GM21786 (cell line): ENCODE measurements at regions not wholly inside any gene's neighbourhood (a gene's known extent, or its start where the extent isn't known, plus 50 kb on each side); places are given as distances from the start of the nearest gene placed in this dataset.

ENCODE experiments used
- ATAC-seq: cut with Tn5 transposase; IDR thresholded peaks from one replicate; pipeline ENCODE4 v1.9.1; 2021; ENCODE audit not compliant: unreplicated experiment

DNA sequence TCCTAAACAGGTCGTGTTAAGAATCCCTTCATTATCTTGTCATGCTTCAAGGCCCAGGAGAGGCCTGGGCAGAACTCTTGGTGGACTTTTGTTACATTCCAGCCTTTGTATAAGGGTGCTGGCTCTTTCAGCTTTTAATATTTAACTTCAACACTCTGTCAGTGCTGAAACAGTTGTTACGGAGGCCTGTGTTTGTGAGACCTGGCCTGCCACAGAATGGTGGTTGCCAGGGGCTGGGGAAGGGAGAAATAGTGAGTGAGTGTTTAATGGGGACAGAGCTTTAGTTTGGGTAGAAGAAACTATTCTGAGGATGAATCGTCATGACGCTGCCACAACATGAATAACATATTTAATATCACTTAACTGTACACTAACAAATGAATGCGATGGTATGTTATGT, 1027.6 kb upstream of the PRKX start:
- ATAC-seq, result no peak

- no peak for ATAC-seq
Measured at GRCh38 chrX:4735299-4735698, 1021.9 kb upstream of the PRKX start.

GRCh38 chrX:4710618-4711433, 997.4 kb upstream of the PRKX start:
- peak; percentile 64 for ATAC-seq

GRCh38 chrX:4708970-4709760, 995.7 kb upstream of the PRKX start:
- ATAC-seq, result no peak

- ATAC-seq, result no peak
Measured at GRCh38 chrX:4706961-4707360, 993.5 kb upstream of the PRKX start.

- ATAC-seq, result no peak
Measured at GRCh38 chrX:4690521-4690920, 977.1 kb upstream of the PRKX start.

DNA sequence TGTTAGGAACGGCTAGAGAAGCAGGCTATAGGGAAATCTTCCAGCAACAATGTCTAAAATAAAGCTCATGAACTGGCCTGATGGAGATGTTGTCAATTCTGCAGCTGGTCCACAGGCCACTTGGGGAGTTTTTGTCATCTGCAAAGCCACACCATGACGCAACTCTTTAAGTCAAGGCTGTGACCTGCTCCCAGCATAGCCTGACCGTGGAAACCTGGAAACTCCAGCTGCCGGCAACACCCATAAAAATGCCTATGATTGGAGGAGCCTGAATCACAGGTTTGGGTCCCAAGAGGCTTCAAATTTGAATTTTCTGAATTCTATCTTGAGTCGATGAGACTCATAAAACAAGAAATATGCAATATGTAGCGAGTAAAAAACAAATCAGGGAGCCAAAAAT, 969.2 kb upstream of the PRKX start:
- no peak for ATAC-seq

GRCh38 chrX:4675686-4676300, 962.3 kb upstream of the PRKX start:
- no peak for ATAC-seq

DNA sequence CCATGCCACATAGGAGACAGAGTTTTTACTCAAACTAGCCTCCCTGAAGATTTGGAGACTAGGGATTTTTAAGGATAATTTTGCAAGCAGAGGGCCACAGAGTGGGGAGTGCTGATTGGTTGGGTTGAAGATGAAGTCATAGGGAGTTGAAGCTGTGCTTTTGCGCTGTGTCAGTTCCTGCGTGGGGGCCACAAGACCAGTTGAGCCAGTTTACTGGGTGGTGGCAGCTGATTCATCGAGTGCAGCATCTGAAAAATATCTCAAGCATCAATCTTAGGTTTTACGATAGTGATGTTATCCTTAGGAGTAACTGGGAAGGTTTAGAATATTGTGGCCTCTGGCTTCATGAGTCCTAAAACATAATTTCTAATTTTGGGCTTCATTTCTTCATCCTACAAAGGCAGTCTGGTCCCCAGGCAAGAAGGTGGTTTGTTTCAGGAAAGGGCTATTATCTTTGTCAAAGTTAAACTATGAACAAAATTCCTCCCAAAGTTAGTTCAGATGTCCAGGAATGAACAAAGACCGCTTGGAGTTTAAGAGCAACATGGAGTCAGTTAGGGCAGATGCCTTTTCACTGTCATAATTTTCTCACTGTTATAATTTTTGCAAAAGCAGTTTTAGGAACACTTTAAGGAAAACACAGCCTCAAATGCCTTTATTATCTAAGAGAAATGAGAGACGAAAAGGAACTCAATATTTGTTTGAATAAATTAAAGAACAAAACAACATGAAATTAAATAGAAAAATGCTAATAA, 960.8 kb upstream of the PRKX start:
- no peak for ATAC-seq

- no peak for ATAC-seq
Measured at GRCh38 chrX:4671344-4671743, 957.9 kb upstream of the PRKX start.

- no peak for ATAC-seq
Measured at GRCh38 chrX:4670606-4671005, 957.2 kb upstream of the PRKX start.

DNA sequence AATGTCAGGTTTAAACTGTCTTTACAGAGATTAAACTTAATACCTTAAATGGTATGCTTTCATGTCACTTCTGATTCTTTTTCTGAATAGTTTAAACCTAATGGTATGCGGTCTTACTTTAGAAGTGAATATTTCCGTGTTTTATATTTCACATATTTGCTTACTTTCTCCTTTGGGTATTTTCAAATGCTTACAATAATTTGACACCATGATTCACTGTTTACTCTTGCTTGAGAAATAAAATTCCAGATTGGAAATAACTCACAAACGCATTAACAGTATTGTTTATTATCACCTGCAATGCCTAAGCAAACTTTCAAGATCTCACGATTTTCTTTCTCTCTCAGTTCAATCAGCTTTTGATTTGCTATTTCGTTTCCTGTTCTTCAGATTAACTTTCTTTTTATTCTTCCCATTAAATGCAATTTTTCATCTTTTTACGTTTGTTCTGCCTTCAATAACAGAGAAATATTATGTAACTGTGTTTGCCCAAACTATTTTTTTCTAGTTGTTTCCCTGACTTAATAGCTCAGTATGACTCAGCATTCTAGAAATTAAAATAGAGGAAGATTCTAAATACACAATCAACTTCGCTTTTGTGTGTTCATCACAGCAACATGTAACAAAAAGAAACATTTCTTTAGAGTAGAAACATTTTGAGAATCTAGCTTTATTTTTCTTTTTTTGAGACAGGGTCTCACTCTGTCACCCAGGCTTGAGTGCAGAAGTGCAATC, 955.5 kb upstream of the PRKX start:
- no peak for ATAC-seq

- ATAC-seq, result no peak
Measured at GRCh38 chrX:4663085-4663484, 949.6 kb upstream of the PRKX start.

DNA sequence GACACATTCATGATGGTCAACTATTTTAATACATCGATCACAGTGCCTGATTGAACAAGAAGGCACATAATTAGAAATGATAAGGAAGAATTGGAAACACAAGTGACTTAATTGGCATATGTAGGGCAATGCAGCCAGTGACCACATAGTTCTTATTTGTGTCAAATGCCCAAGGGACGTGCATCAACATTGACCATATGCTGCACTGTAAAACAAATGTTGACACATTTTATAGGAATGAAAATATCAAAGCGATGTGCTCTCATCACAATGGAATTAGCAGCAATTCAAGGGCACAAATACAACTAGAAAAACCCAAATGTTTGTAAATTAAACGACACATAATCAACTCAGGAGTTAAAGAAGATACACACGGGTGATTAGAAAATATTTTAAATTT, 948.3 kb upstream of the PRKX start:
- ATAC-seq, result no peak

GRCh38 chrX:4656419-4656818, 943.0 kb upstream of the PRKX start:
- ATAC-seq, result no peak

GRCh38 chrX:4655743-4656142, 942.3 kb upstream of the PRKX start:
- no peak for ATAC-seq

DNA sequence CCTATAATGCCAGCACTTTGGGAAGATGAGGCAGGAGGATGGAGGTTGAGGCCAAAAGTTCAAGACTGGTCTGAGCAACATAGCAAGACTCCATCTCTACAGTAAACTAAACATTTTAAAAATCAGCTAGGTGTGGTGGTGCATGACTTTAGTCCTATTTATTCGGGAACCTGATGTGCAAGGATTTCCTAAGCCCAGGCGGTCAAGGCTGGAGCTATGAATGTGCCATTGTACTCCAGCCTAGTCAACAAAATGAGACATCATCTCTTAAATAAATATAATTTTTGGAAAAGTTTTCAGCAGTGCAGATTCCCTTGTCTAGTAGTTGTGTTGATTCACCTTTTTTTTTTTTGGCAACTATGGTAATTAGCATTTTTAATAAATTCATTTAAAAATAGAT, 928.7 kb upstream of the PRKX start:
- ATAC-seq, result no peak

DNA sequence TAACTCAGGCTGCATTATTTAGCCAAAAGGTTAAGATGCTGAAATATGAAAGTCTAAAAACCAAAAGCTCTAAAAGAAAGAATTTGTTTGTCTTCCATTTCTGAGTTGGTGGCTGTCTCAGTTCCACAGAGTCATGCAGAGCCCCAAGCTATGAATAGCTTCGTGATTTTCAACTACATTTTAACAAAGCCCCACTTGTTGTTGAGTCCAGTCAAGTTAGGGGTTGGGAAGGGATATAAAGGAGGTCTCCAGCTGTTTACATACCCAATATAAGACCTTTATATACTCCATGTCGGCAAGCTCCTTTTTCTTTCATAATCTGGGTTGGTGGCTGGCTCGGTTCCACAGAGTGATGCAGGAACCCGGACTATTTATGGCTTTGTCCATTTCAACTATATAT, 924.6 kb upstream of the PRKX start:
- no peak for ATAC-seq

- no peak for ATAC-seq
Measured at GRCh38 chrX:4627414-4627813, 914.0 kb upstream of the PRKX start.

DNA sequence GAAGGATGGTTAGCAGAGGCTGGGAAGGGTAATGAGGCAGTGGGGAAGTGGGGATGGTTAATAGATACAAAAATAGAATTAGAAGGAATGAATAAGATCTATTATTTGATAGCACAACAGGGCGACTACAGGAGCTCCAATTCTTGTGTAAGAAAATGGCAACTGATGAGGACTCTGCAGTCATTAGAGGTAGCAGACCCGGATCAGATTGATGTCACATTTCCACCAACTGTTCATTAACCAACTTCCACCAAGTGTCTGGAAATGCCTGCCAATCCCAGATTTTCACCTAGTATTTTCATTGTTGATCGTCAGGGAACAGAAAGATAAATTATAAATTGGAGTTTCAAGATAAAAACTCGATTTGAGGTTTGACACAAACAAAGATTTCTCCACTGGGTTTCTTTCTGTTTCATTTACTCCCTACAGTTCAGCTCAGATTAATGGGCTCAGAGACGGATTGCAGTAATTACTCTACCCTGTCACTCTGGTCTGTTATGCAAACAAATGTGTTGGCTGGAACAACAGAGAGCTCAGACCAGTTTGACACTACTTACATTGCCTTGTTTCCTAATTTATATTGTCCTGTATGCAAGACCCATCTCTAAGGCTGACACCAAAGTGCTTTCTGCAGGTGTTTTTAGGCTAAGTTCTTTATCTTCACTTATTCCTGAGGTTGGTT, 909.2 kb upstream of the PRKX start:
- ATAC-seq, result no peak
